ENCODE measurements at regions not wholly inside any gene's neighbourhood (a gene's known extent, or its start where the extent isn't known, plus 50 kb on each side); places are given as distances from the start of the nearest gene placed in this dataset.

GRCh38 chr7:15783987-15784693, 97.7 kb upstream of the MEOX2 start:
- Mint-ChIP-seq H3K4me3 (no peak overlapping the region), H3K27me3 (no peaks in the 10 kb centered on the region)

DNA sequence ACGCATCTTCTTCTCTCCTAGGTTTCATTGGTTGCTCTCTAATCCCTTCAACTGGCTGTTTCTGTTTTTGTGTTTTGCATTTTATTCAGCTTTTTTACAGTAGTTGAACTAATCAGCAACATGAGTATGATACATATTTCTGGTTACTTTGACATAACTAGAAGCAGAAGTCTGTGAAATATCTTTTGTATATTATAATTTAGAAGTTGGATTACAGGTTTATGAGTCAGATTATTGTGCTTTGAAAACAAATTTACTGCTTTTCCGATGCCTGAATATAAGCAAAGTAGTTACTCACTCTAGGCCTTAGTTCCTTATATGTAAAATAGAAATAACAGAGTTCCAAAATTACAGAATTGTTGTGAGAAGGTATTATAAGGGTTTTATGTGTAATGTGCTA, 96.2 kb upstream of the MEOX2 start:
- no peak for DNase-seq (ENCODE audit: low spot score in 2 of 2)
- H3K36me3 Mint-ChIP-seq = no peaks in the 10 kb centered on the region
- no peaks in the 10 kb centered on the region for H3K27me3 Mint-ChIP-seq
- no peak for ATAC-seq (ENCODE audit: low read depth)
- no peak overlapping the region for H3K27ac Mint-ChIP-seq
- no peak overlapping the region for H3K4me3 Mint-ChIP-seq
- peaks cover 2% of the 10 kb centered on the region for H3K9me3 Mint-ChIP-seq
- no peaks in the 10 kb centered on the region for H3K4me1 Mint-ChIP-seq

More at GRCh38 chr7:15783987-15784693, 97.7 kb upstream of the MEOX2 start:
- DNase-seq (ENCODE audit: low spot score in 2 of 2) (no peak), ATAC-seq (ENCODE audit: low read depth) (no peak)
- H3K27ac Mint-ChIP-seq = no peak overlapping the region
- no peaks in the 10 kb centered on the region for H3K4me1 Mint-ChIP-seq
- H3K36me3 Mint-ChIP-seq = no peaks in the 10 kb centered on the region
- peaks cover 2% of the 10 kb centered on the region for H3K9me3 Mint-ChIP-seq

- H3K4me3 Mint-ChIP-seq = no peak overlapping the region
- peaks cover 1% of the 10 kb centered on the region for H3K9me3 Mint-ChIP-seq
- no peak overlapping the region for H3K27ac Mint-ChIP-seq
- no peaks in the 10 kb centered on the region for H3K36me3 Mint-ChIP-seq
- no peak for ATAC-seq (ENCODE audit: low read depth)
- no peaks in the 10 kb centered on the region for H3K27me3 Mint-ChIP-seq
- H3K4me1 Mint-ChIP-seq = no peaks in the 10 kb centered on the region
- DNase-seq (ENCODE audit: low spot score in 2 of 2) = no peak
Measured at GRCh38 chr7:15781944-15782343, 95.5 kb upstream of the MEOX2 start.

DNA sequence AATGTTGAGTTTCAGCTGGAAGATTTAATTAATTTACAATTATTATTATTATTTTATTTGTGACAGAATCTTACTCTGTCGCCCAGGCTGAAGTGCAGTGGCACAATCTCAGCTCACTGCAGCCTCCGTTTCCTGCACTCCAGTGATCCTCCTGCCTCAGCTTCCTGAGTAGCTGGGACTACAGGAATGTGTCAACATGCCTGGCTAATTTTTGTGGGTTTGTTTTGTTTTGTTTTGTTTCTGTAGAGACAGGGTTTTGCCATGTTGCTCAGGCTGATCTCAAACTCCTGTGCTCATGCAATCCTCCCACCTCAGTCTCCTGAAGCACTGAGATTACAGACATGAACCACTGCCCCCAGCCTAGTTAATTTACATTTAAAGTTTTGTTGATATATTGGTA, 93.8 kb upstream of the MEOX2 start:
- Mint-ChIP-seq H3K9me3 (peaks cover 1% of the 10 kb centered on the region), H3K4me1 (no peaks in the 10 kb centered on the region), H3K27ac (no peak overlapping the region), H3K4me3 (no peak overlapping the region), H3K36me3 (no peaks in the 10 kb centered on the region), H3K27me3 (no peaks in the 10 kb centered on the region)
- DNase-seq (ENCODE audit: low spot score in 2 of 2) = no peak
- no peak for ATAC-seq (ENCODE audit: low read depth)

GRCh38 chr7:15778191-15778590, 91.7 kb upstream of the MEOX2 start:
- ATAC-seq (ENCODE audit: low read depth) (no peak), DNase-seq (ENCODE audit: low spot score in 2 of 2) (no peak)
- H3K9me3 Mint-ChIP-seq = peaks cover 3% of the 10 kb centered on the region
- no peaks in the 10 kb centered on the region for H3K36me3 Mint-ChIP-seq
- H3K4me3 Mint-ChIP-seq = no peak overlapping the region
- no peaks in the 10 kb centered on the region for H3K4me1 Mint-ChIP-seq
- no peak overlapping the region for H3K27ac Mint-ChIP-seq
- no peaks in the 10 kb centered on the region for H3K27me3 Mint-ChIP-seq

- Mint-ChIP-seq H3K9me3 (peaks cover 4% of the 10 kb centered on the region), H3K4me1 (no peaks in the 10 kb centered on the region), H3K4me3 (no peak overlapping the region), H3K36me3 (no peaks in the 10 kb centered on the region), H3K27me3 (no peaks in the 10 kb centered on the region), H3K27ac (no peak overlapping the region)
- no peak for ATAC-seq (ENCODE audit: low read depth)
- no peak for DNase-seq (ENCODE audit: low spot score in 2 of 2)
Measured at GRCh38 chr7:15765753-15766152, 79.3 kb upstream of the MEOX2 start.

DNA sequence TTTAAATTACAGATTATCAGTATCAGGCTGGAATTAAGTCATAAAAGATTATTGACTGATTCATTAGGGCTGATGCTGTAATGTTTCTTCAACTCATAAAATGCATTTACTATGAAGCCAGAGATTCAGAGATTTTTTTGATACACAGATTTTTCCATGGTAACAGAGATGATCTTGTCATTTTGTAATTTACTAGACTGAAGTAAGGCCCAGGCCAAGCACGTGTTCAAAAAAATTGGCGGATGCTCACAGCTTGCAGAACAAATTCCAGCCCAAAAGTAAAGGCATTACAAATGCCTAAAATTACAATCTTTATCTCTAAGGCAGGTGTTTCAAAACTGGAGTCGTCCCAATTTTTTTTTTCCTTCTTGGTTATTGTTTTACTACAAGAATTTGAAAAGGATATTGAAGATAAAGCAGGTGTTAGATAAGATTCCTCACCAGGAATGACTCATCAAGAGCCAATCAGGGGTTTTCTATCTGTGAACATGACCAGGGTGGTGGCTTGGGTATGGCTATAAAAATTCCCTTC, 78.4 kb upstream of the MEOX2 start:
- Mint-ChIP-seq H3K27ac (no peak overlapping the region), H3K4me3 (no peak overlapping the region), H3K4me1 (no peaks in the 10 kb centered on the region), H3K36me3 (no peaks in the 10 kb centered on the region), H3K9me3 (peaks cover 2% of the 10 kb centered on the region), H3K27me3 (no peaks in the 10 kb centered on the region)
- DNase-seq (ENCODE audit: low spot score in 2 of 2) (no peak), ATAC-seq (ENCODE audit: low read depth) (no peak)

DNA sequence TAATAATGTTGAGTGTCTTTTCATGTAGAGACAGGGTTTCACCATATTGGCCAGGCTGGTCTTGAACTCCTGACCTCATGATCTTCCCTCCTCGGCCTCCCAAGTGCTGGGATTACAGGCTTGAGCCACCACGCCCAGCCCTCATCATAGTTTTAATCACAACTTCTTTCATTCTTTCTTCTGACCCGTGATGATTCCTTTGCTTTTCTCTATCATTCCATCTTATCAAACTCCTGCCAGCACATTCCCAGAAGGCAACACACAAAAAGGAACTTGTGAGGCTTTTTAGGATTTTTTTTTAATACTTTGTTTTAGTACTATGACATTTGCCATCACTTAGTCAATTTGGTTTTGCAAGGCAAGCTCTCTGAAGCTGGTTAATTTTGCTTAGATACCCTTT, 77.5 kb upstream of the MEOX2 start:
- no peaks in the 10 kb centered on the region for H3K36me3 Mint-ChIP-seq
- H3K27me3 Mint-ChIP-seq = no peaks in the 10 kb centered on the region
- H3K4me3 Mint-ChIP-seq = no peak overlapping the region
- no peaks in the 10 kb centered on the region for H3K4me1 Mint-ChIP-seq
- peaks cover 1% of the 10 kb centered on the region for H3K9me3 Mint-ChIP-seq
- DNase-seq (ENCODE audit: low spot score in 2 of 2) = no peak
- H3K27ac Mint-ChIP-seq = no peak overlapping the region
- no peak for ATAC-seq (ENCODE audit: low read depth)

DNA sequence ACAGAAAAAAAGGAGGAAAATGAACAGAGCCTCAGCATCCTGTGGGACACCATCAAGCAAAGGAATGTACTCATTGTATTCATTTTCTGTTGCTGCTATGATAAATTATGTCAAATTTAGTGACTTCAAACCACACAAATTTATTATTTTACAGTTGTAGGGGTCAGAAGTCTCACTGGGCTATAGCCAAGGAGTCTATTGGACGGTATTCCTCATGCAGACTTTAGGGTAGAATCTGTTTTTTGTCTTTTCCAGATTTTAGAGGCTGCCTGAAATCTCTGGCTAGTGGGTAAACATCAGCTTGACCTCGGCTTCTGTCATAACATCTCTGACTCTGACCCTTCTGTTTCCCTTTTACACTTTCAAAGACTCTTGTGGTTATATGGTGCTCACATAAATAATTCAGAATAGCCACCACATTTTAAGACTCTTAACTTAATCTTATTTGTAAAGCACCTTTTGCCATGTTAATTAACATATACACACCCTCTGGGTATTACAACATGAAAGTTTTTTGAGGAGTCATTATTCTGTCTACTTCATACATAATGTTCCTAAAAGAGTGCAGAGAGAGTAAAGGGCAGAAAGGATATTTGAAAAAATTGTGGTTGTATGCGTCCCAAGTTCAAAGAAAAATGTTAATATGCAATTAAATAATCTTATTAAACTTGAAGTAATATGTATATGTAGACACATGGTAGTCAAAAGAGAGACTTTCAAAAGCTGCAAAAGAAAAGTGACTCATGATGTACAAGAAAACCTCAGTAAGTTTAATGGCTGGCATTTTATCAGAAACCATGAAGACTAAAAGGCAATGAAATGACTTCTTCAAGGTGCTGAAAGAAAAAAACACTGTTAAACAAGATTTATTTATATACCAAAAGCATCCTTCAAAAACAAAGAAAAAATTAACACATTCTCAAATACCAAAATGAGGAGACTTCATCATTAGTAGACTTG, 70.8 kb upstream of the MEOX2 start:
- no peak overlapping the region for H3K27ac Mint-ChIP-seq
- no peaks in the 10 kb centered on the region for H3K4me1 Mint-ChIP-seq
- peaks cover 1% of the 10 kb centered on the region for H3K9me3 Mint-ChIP-seq
- ATAC-seq (ENCODE audit: low read depth) (no peak), DNase-seq (ENCODE audit: low spot score in 2 of 2) (no peak)
- H3K4me3 Mint-ChIP-seq = no peak overlapping the region
- H3K36me3 Mint-ChIP-seq = no peaks in the 10 kb centered on the region
- H3K27me3 Mint-ChIP-seq = no peaks in the 10 kb centered on the region

GRCh38 chr7:15755061-15755460, 68.6 kb upstream of the MEOX2 start:
- Mint-ChIP-seq H3K27ac (no peak overlapping the region), H3K9me3 (peaks cover 1% of the 10 kb centered on the region), H3K36me3 (no peaks in the 10 kb centered on the region), H3K4me3 (no peak overlapping the region), H3K4me1 (no peaks in the 10 kb centered on the region), H3K27me3 (no peaks in the 10 kb centered on the region)
- ATAC-seq (ENCODE audit: low read depth) (no peak), DNase-seq (ENCODE audit: low spot score in 2 of 2) (no peak)

GRCh38 chr7:15753887-15754579, 67.5 kb upstream of the MEOX2 start:
- DNase-seq (ENCODE audit: low spot score in 2 of 2) = no peak
- H3K36me3 Mint-ChIP-seq = no peaks in the 10 kb centered on the region
- H3K4me3 Mint-ChIP-seq = no peak overlapping the region
- no peaks in the 10 kb centered on the region for H3K27me3 Mint-ChIP-seq
- no peaks in the 10 kb centered on the region for H3K9me3 Mint-ChIP-seq
- ATAC-seq (ENCODE audit: low read depth) = no peak
- H3K27ac Mint-ChIP-seq = no peak overlapping the region
- H3K4me1 Mint-ChIP-seq = no peaks in the 10 kb centered on the region

GRCh38 chr7:15752377-15752776, 65.9 kb upstream of the MEOX2 start:
- Mint-ChIP-seq H3K9me3 (no peaks in the 10 kb centered on the region), H3K27me3 (no peaks in the 10 kb centered on the region), H3K4me1 (no peaks in the 10 kb centered on the region), H3K4me3 (no peak overlapping the region), H3K36me3 (no peaks in the 10 kb centered on the region), H3K27ac (no peak overlapping the region)
- DNase-seq (ENCODE audit: low spot score in 2 of 2) (no peak), ATAC-seq (ENCODE audit: low read depth) (no peak)

GRCh38 chr7:15751191-15751701, 64.8 kb upstream of the MEOX2 start:
- no peaks in the 10 kb centered on the region for H3K9me3 Mint-ChIP-seq
- no peak for DNase-seq (ENCODE audit: low spot score in 2 of 2)

DNA sequence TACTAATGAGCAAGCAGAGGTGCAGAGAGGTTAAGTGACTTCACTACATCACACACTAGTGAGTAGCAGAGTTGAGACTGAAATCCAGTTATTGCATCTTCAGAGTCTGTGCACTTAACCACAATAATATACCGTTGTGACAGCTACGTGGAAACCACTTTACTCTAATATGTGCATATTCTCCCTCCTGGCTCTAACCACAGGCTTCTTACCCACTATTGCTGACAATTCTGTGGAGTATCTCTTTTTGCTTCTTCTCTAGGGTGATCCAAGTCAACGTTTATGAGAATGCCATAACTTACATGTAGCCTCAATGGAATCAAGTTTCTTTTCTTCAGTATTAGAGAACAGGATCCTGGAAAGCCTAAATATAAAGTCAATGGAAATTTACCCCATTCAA, 64.2 kb upstream of the MEOX2 start:
- no peaks in the 10 kb centered on the region for H3K36me3 Mint-ChIP-seq
- ATAC-seq (ENCODE audit: low read depth) (no peak), DNase-seq (ENCODE audit: low spot score in 2 of 2) (no peak)
- H3K27ac Mint-ChIP-seq = no peak overlapping the region
- no peaks in the 10 kb centered on the region for H3K27me3 Mint-ChIP-seq
- H3K4me3 Mint-ChIP-seq = no peak overlapping the region
- H3K4me1 Mint-ChIP-seq = no peaks in the 10 kb centered on the region
- no peaks in the 10 kb centered on the region for H3K9me3 Mint-ChIP-seq

More at GRCh38 chr7:15751191-15751701, 64.8 kb upstream of the MEOX2 start:
- no peak for ATAC-seq (ENCODE audit: low read depth)
- Mint-ChIP-seq H3K27me3 (no peaks in the 10 kb centered on the region), H3K27ac (no peak overlapping the region), H3K4me3 (no peak overlapping the region), H3K36me3 (no peaks in the 10 kb centered on the region), H3K4me1 (no peaks in the 10 kb centered on the region)

Data from memory B cell (primary cell).